ENCODE measurements at regions not wholly inside any gene's neighbourhood (a gene's known extent, or its start where the extent isn't known, plus 50 kb on each side); places are given as distances from the start of the nearest gene placed in this dataset.

- TF ChIP-seq, protein P1, sequence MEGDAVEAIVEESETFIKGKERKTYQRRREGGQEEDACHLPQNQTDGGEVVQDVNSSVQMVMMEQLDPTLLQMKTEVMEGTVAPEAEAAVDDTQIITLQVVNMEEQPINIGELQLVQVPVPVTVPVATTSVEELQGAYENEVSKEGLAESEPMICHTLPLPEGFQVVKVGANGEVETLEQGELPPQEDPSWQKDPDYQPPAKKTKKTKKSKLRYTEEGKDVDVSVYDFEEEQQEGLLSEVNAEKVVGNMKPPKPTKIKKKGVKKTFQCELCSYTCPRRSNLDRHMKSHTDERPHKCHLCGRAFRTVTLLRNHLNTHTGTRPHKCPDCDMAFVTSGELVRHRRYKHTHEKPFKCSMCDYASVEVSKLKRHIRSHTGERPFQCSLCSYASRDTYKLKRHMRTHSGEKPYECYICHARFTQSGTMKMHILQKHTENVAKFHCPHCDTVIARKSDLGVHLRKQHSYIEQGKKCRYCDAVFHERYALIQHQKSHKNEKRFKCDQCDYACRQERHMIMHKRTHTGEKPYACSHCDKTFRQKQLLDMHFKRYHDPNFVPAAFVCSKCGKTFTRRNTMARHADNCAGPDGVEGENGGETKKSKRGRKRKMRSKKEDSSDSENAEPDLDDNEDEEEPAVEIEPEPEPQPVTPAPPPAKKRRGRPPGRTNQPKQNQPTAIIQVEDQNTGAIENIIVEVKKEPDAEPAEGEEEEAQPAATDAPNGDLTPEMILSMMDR (conservative IDR thresholded peaks at IDR 0.05 in 1 of 2, IDR thresholded peaks at IDR 0.05 in 1 of 2; ENCODE audit: extremely low read depth in 1 of 2, insufficient read depth in 1 of 2, low read depth in 1 of 2, low read length in 2 of 2) = no peak
- no peak for TF ChIP-seq EZH2 (IDR thresholded peaks at IDR 0.05; ENCODE audit: borderline replicate concordance, low read length)
Measured at GRCh38 chr7:10677668-10678232, 295.9 kb upstream of the PHF14 start.

Data from mammary epithelial cell (primary cell).